Keratinocyte (primary cell): ENCODE measurements at regions not wholly inside any gene's neighbourhood (a gene's known extent, or its start where the extent isn't known, plus 50 kb on each side); places are given as distances from the start of the nearest gene placed in this dataset.

Source experiments
- EZH2 ChIP-seq: IDR thresholded peaks from one replicate; pipeline ENCODE4 v1.6.1; 2012; ENCODE audit warnings: inconsistent platforms, mild to moderate bottlenecking, low read length, moderate library complexity
- TF ChIP-seq, protein P1 (sequence below), 3 experiments: IDR thresholded peaks in 1 of 3; conservative IDR thresholded peaks in 1 of 3; optimal IDR thresholded peaks in 1 of 3; 2 replicates in 2 of 3; 3 replicates in 1 of 3; pipeline versions ENCODE3 to v1.5.1; 2011; ENCODE audit warnings: low read length in 3 of 3, mild to moderate bottlenecking in 3 of 3, moderate library complexity in 2 of 3, control low read depth in 1 of 3, inconsistent platforms in 1 of 3; ENCODE audit not compliant: insufficient read depth in 2 of 3; ENCODE audit errors: extremely low read depth in 1 of 3

DNA sequence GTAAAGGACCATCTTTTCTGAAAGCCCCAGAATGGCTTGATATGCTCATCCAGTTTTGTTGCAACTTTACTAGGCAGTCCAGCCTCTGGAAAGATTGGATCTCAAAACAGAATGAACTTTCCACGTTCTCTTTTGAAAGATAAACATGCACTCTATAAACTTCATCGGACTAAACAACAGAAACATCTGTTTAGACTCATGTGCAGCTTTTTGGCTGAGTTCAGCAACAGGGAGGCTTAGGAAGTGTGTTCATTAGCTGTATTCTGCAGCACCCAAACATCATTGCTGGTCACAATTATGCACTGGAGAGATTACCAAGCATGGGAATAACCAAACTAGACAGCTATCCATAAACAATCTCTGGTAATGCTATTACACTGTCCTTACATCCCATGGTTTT is 180.5 kb downstream of the TENT5A start:
- TF ChIP-seq, protein P1, sequence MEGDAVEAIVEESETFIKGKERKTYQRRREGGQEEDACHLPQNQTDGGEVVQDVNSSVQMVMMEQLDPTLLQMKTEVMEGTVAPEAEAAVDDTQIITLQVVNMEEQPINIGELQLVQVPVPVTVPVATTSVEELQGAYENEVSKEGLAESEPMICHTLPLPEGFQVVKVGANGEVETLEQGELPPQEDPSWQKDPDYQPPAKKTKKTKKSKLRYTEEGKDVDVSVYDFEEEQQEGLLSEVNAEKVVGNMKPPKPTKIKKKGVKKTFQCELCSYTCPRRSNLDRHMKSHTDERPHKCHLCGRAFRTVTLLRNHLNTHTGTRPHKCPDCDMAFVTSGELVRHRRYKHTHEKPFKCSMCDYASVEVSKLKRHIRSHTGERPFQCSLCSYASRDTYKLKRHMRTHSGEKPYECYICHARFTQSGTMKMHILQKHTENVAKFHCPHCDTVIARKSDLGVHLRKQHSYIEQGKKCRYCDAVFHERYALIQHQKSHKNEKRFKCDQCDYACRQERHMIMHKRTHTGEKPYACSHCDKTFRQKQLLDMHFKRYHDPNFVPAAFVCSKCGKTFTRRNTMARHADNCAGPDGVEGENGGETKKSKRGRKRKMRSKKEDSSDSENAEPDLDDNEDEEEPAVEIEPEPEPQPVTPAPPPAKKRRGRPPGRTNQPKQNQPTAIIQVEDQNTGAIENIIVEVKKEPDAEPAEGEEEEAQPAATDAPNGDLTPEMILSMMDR (optimal IDR thresholded peaks at IDR 0.05 in 1 of 3, IDR thresholded peaks at IDR 0.05 in 1 of 3, conservative IDR thresholded peaks at IDR 0.05 in 1 of 3; ENCODE audit: extremely low read depth in 1 of 3, insufficient read depth in 2 of 3, low read length in 3 of 3): no peak
- TF ChIP-seq EZH2: no peak
